ENCODE measurements at regions not wholly inside any gene's neighbourhood (a gene's known extent, or its start where the extent isn't known, plus 50 kb on each side); places are given as distances from the start of the nearest gene placed in this dataset.

- TF ChIP-seq ZBTB49 (tag by site-specific recombination; IDR thresholded peaks at IDR 0.05; ENCODE audit: low read depth) (no peak), KLF8 (tag by site-specific recombination; IDR thresholded peaks at IDR 0.05) (no peak), ZNF768 (tag by site-specific recombination; IDR thresholded peaks at IDR 0.05) (no peak), BCL11B (tag by site-specific recombination; IDR thresholded peaks at IDR 0.05; ENCODE audit: low read depth) (no peak)
Observed at GRCh38 chr15:97547381-97547780, 413.1 kb upstream of the ARRDC4 start (continued).

GRCh38 chr15:97561529-97561928 lies 399.0 kb upstream of the ARRDC4 start:
- ChIA-PET CTCF (interaction anchor here (0.6 kb wide), 1 partner anchor 14 kb away, joined by 3 read pairs; no protein-coding TSS in a partner anchor), POLR2A (no interaction called here)
- no peak overlapping the region for H3K4me3 ChIP-seq (ENCODE audit: low read depth, low read length)
- no peaks in the 10 kb centered on the region for H3K4me1 ChIP-seq (ENCODE audit: control insufficient read depth, insufficient read depth, low read length)
- no peaks in the 10 kb centered on the region for H3K36me3 ChIP-seq (ENCODE audit: control insufficient read depth in 2 of 2, insufficient read depth in 1 of 2, low read length in 2 of 2)
- no peak overlapping the region for H3K27ac ChIP-seq (ENCODE audit: extremely low read depth, low read depth, low read length)
- TF ChIP-seq ZNF558 (tag by site-specific recombination; IDR thresholded peaks at IDR 0.05) (no peak), TCF7L2 (IDR thresholded peaks at IDR 0.05; ENCODE audit: borderline replicate concordance, low read depth, low read length) (no peak), ZBTB8A (tag by site-specific recombination; IDR thresholded peaks at IDR 0.05) (no peak), ZNF514 (tag by site-specific recombination; IDR thresholded peaks at IDR 0.05) (no peak), REST (tag by site-specific recombination; IDR thresholded peaks at IDR 0.05) (no peak), ZNF311 (tag by site-specific recombination; IDR thresholded peaks at IDR 0.05; ENCODE audit: borderline replicate concordance) (no peak), BCL11A (tag by site-specific recombination; IDR thresholded peaks at IDR 0.05; ENCODE audit: low read depth) (no peak), ZNF701 (tag by site-specific recombination; IDR thresholded peaks at IDR 0.05) (no peak), ZNF518A (tag by site-specific recombination; conservative IDR thresholded peaks at IDR 0.05; ENCODE audit: low read depth) (no peak)
- H3K9me3 ChIP-seq (ENCODE audit: control insufficient read depth, insufficient read depth, low read depth, low read length), result no peaks in the 10 kb centered on the region

All from HEK293 (cell line).